Fibroblast of pulmonary artery (primary cell): ENCODE measurements at regions not wholly inside any gene's neighbourhood (a gene's known extent, or its start where the extent isn't known, plus 50 kb on each side); places are given as distances from the start of the nearest gene placed in this dataset.

Experiments
- DNase-seq: peaks from one replicate; pipeline ENCODE4 v3.0.0-alpha.2; 2010; ENCODE audit warnings: low read depth
- H3K4me3 ChIP-seq: replicated peaks from 2 replicates; pipeline ENCODE4 v1.5.1; 2011; ENCODE audit warnings: low read depth, mild to moderate bottlenecking, control low read depth, low read length, moderate library complexity
- CTCF ChIP-seq: IDR thresholded peaks from 2 replicates; pipeline ENCODE4 v1.5.1; 2011; ENCODE audit warnings: mild to moderate bottlenecking, control low read depth, low read length, inconsistent platforms; ENCODE audit errors: missing control alignments

- no peak for TF ChIP-seq CTCF
- no peak overlapping the region for H3K4me3 ChIP-seq
- no peak for DNase-seq
These were observed 109.1 kb upstream of the NCK2 start for GRCh38 chr2:105635564-105635963.

GRCh38 chr2:105634198-105634597, 110.5 kb upstream of the NCK2 start:
- TF ChIP-seq CTCF, result no peak
- DNase-seq, result no peak
- no peak overlapping the region for H3K4me3 ChIP-seq

- TF ChIP-seq CTCF, result no peak
- DNase-seq, result no peak
- H3K4me3 ChIP-seq, result no peak overlapping the region
These were observed 112.8 kb upstream of the NCK2 start for GRCh38 chr2:105631922-105632321.

GRCh38 chr2:105631011-105631410, 113.7 kb upstream of the NCK2 start:
- DNase-seq, result no peak
- TF ChIP-seq CTCF, result no peak
- H3K4me3 ChIP-seq, result no peak overlapping the region

- DNase-seq, result no peak
- H3K4me3 ChIP-seq, result no peak overlapping the region
- TF ChIP-seq CTCF, result no peak
These were observed 115.1 kb upstream of the NCK2 start for GRCh38 chr2:105629634-105630033.

GRCh38 chr2:105627534-105627933, 117.2 kb upstream of the NCK2 start:
- no peak for TF ChIP-seq CTCF
- DNase-seq, result peak; percentile 59
- no peak overlapping the region for H3K4me3 ChIP-seq

- no peak for TF ChIP-seq CTCF
- no peak overlapping the region for H3K4me3 ChIP-seq
- DNase-seq, result no peak
These were observed 117.8 kb upstream of the NCK2 start for GRCh38 chr2:105626966-105627340.
